GM23248 (cell line): ENCODE measurements at regions not wholly inside any gene's neighbourhood (a gene's known extent, or its start where the extent isn't known, plus 50 kb on each side); places are given as distances from the start of the nearest gene placed in this dataset.

ENCODE experiments used
- EZH2 ChIP-seq: fragments of 200-600 bp; sonication (generic); IDR thresholded peaks from 2 replicates; pipeline ENCODE4 v1.6.1; 2018; ENCODE audit warnings: antibody characterized with exemption, mild to moderate bottlenecking; ENCODE audit not compliant: insufficient read depth, poor library complexity, severe bottlenecking
- EZH2phosphoT487 ChIP-seq: fragments of 200-600 bp; sonication (generic); IDR thresholded peaks from 2 replicates; pipeline ENCODE4 v1.6.1; 2018; ENCODE audit warnings: antibody characterized with exemption, moderate library complexity, mild to moderate bottlenecking, low read depth; ENCODE audit not compliant: insufficient read depth

DNA sequence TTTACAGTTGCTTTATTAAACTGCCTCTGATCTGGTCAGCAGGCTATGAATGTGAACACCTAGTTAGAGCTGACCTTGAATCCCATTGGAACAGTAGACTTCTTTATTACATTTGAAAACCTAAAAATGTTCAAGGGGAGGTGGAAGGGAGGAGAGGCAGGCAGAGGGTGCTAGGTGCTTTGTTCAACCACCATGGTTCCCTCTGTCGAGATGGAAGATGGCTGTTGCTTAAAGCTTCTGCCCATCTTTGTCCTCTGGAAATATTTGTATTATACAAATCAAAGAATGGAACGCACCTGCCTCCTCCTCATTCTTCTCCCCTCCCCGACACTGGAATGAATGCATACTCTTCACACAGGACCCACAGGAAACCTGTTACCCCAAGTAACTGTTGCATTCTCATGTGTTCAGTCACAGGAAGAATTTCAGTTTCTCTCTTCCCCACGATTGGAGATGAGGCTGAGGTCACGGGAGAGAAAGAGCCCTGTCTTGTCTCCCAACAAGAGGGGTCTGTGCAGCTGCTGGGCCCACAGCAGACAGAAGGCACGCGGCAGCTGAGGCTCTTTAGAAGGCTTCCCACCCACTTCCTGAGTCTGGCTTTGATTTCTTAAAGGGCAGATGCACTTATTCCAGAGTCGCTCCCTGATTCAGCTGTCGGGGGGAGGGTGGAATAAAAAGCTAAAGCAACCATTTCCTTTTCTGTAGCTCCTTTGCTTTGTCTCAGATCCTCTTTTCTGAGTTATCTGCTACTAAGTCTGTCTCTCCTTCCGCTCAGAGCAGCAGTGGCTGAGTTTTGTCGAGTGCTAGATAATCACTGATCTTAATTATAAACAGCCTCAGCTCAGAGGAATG lies 217.9 kb upstream of the BTG1 start:
- TF ChIP-seq EZH2phosphoT487 (no peak), EZH2 (no peak)
